ENCODE measurements at regions not wholly inside any gene's neighbourhood (a gene's known extent, or its start where the extent isn't known, plus 50 kb on each side); places are given as distances from the start of the nearest gene placed in this dataset.

GRCh38 chr1:186615332-186615731 is 64.9 kb downstream of the PTGS2 start:
- TF ChIP-seq CTCF (IDR thresholded peaks at IDR 0.05 in 2 of 3, conservative IDR thresholded peaks at IDR 0.05 in 1 of 3; ENCODE audit: control insufficient read depth in 2 of 3, extremely low read depth in 1 of 3, insufficient read depth in 1 of 3, low read depth in 3 of 3, low read length in 3 of 3) (no peak), EZH2 (IDR thresholded peaks at IDR 0.05; ENCODE audit: borderline replicate concordance, control insufficient read depth, low read depth, low read length) (no peak), YBX1 (IDR thresholded peaks at IDR 0.05) (no peak), RCOR1 (conservative IDR thresholded peaks at IDR 0.05; ENCODE audit: low read depth, low read length) (no peak), NFYB (IDR thresholded peaks at IDR 0.05; ENCODE audit: insufficient read depth, low read depth, low read length) (no peak), USF2 (IDR thresholded peaks at IDR 0.05; ENCODE audit: borderline replicate concordance, low read depth, low read length) (no peak), POLR2AphosphoS5 (IDR thresholded peaks at IDR 0.05; ENCODE audit: low read length) (no peak), IKZF1 (conservative IDR thresholded peaks at IDR 0.05) (no peak), ELK1 (IDR thresholded peaks at IDR 0.05; ENCODE audit: low read depth, low read length) (no peak), CEBPB (IDR thresholded peaks at IDR 0.05; ENCODE audit: borderline replicate concordance in 1 of 2, low read depth in 2 of 2, low read length in 2 of 2) (no peak)
